ENCODE measurements at regions not wholly inside any gene's neighbourhood (a gene's known extent, or its start where the extent isn't known, plus 50 kb on each side); places are given as distances from the start of the nearest gene placed in this dataset.

GRCh38 chr10:30227481-30227880, 121.6 kb downstream of the MTPAP start:
- Mint-ChIP-seq H3K4me3 (no peak overlapping the region), H3K4me1 (peaks cover 4% of the 10 kb centered on the region), H3K36me3 (ENCODE audit: low read depth) (no peaks in the 10 kb centered on the region), H3K27me3 (ENCODE audit: low read depth) (peaks cover 7% of the 10 kb centered on the region), H3K27ac (no peak overlapping the region), H3K9me3 (no peaks in the 10 kb centered on the region)
- TF ChIP-seq, protein P1, sequence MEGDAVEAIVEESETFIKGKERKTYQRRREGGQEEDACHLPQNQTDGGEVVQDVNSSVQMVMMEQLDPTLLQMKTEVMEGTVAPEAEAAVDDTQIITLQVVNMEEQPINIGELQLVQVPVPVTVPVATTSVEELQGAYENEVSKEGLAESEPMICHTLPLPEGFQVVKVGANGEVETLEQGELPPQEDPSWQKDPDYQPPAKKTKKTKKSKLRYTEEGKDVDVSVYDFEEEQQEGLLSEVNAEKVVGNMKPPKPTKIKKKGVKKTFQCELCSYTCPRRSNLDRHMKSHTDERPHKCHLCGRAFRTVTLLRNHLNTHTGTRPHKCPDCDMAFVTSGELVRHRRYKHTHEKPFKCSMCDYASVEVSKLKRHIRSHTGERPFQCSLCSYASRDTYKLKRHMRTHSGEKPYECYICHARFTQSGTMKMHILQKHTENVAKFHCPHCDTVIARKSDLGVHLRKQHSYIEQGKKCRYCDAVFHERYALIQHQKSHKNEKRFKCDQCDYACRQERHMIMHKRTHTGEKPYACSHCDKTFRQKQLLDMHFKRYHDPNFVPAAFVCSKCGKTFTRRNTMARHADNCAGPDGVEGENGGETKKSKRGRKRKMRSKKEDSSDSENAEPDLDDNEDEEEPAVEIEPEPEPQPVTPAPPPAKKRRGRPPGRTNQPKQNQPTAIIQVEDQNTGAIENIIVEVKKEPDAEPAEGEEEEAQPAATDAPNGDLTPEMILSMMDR (IDR thresholded peaks at IDR 0.05; ENCODE audit: unreplicated experiment in 3 of 3): no peak

- peaks cover 24% of the 10 kb centered on the region for H3K4me1 Mint-ChIP-seq
- H3K27me3 Mint-ChIP-seq (ENCODE audit: low read depth): peaks cover 8% of the 10 kb centered on the region
- peaks cover 3% of the 10 kb centered on the region for H3K36me3 Mint-ChIP-seq (ENCODE audit: low read depth)
- H3K27ac Mint-ChIP-seq: peak overlapping the region; percentile 68 to 88 (median 70)
- TF ChIP-seq, protein P1 (IDR thresholded peaks at IDR 0.05; ENCODE audit: unreplicated experiment in 3 of 3): no peak
- H3K4me3 Mint-ChIP-seq: peak overlapping the region in 2 of 3 experiments; percentile 6 to 19
- no peaks in the 10 kb centered on the region for H3K9me3 Mint-ChIP-seq
These were observed 128.9 kb downstream of the MTPAP start for GRCh38 chr10:30219971-30220751.

DNA sequence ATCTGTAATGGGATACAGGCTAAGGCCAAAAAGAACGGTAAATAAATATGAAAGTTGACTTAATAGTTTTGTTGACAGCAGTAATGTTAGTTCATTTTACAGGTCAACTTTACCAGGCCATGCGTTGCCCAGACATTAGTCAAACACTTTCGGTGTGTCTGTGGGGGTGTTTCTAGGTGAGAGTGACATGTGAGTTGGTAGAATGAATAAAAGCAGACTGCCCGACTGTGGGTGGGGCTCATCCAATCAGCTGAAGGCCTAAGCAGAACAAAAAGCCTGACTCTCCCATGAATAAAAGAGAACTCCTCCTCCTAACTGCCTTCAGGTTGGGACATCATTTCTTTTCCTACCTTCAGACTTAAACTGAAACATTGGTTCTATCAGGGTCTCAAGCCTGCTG, 132.3 kb downstream of the MTPAP start:
- TF ChIP-seq, protein P1 (IDR thresholded peaks at IDR 0.05; ENCODE audit: unreplicated experiment in 3 of 3): no peak
- Mint-ChIP-seq H3K4me3 (no peak overlapping the region), H3K9me3 (no peaks in the 10 kb centered on the region), H3K4me1 (peaks cover 24% of the 10 kb centered on the region), H3K27me3 (ENCODE audit: low read depth) (peaks cover 4% of the 10 kb centered on the region), H3K27ac (peak overlapping the region in 2 of 3 experiments; percentile 41 to 50), H3K36me3 (ENCODE audit: low read depth) (peaks cover 3% of the 10 kb centered on the region)

DNA sequence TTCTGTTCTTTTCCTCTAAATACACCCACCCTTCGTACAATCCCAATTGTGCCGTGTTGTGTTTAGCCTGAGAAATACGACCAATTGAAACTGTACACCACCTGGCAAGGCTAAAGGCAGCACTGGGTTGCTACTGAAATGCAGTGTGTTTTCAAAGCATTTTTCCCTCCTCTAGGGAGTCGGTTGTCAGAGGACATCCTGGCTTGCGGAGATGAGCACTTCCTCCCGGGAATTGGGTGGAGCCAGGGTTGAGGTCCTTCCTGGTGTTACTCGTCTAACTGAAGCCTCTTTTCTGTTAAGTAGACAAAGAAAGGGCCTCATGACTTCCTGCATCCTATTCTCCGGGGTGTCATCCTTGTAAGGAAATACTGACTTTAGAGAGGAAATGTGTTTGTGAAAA, 133.5 kb downstream of the MTPAP start:
- peaks cover 8% of the 10 kb centered on the region for H3K27me3 Mint-ChIP-seq (ENCODE audit: low read depth)
- H3K9me3 Mint-ChIP-seq: no peaks in the 10 kb centered on the region
- H3K4me3 Mint-ChIP-seq: peak overlapping the region; percentile 19 to 51 (median 27)
- TF ChIP-seq, protein P1 (IDR thresholded peaks at IDR 0.05; ENCODE audit: unreplicated experiment in 3 of 3): no peak
- H3K27ac Mint-ChIP-seq: peak overlapping the region; percentile 87 to 97 (median 96)
- H3K36me3 Mint-ChIP-seq (ENCODE audit: low read depth): peaks cover 3% of the 10 kb centered on the region
- peaks cover 24% of the 10 kb centered on the region for H3K4me1 Mint-ChIP-seq

- Mint-ChIP-seq H3K4me3 (no peak overlapping the region), H3K27me3 (ENCODE audit: low read depth) (peaks cover 8% of the 10 kb centered on the region), H3K36me3 (ENCODE audit: low read depth) (peaks cover 3% of the 10 kb centered on the region), H3K4me1 (peaks cover 19% of the 10 kb centered on the region), H3K9me3 (no peaks in the 10 kb centered on the region), H3K27ac (peak overlapping the region; percentile 87 to 97 (median 96))
- TF ChIP-seq, protein P1 (IDR thresholded peaks at IDR 0.05; ENCODE audit: unreplicated experiment in 3 of 3): no peak
These were observed 133.9 kb downstream of the MTPAP start for GRCh38 chr10:30215141-30215540.

GRCh38 chr10:30210296-30210695, 138.8 kb downstream of the MTPAP start:
- H3K9me3 Mint-ChIP-seq: peaks cover 3% of the 10 kb centered on the region
- TF ChIP-seq, protein P1 (IDR thresholded peaks at IDR 0.05; ENCODE audit: unreplicated experiment in 3 of 3): no peak
- H3K36me3 Mint-ChIP-seq (ENCODE audit: low read depth): peaks cover under 1% of the 10 kb centered on the region

More at GRCh38 chr10:30210296-30210695, 138.8 kb downstream of the MTPAP start:
- H3K27ac Mint-ChIP-seq: no peak overlapping the region
- H3K4me3 Mint-ChIP-seq: no peak overlapping the region
- peaks cover 4% of the 10 kb centered on the region for H3K27me3 Mint-ChIP-seq (ENCODE audit: low read depth)
- peaks cover 1% of the 10 kb centered on the region for H3K4me1 Mint-ChIP-seq

Data from nephron (organoid).